Ishikawa (cell line): ENCODE measurements at regions not wholly inside any gene's neighbourhood (a gene's known extent, or its start where the extent isn't known, plus 50 kb on each side); places are given as distances from the start of the nearest gene placed in this dataset.

Experiments used
- MAX ChIP-seq: IDR thresholded peaks from 2 replicates; pipeline ENCODE4 v1.6.1; 2012
- NFIC ChIP-seq: IDR thresholded peaks from 2 replicates; pipeline ENCODE4 v1.6.1; 2012
- RAD21 ChIP-seq: IDR thresholded peaks from 2 replicates; pipeline ENCODE4 v1.6.1; 2012; ENCODE audit warnings: low read depth
- TEAD4 ChIP-seq: IDR thresholded peaks from 2 replicates; pipeline ENCODE4 v1.6.1; 2012
- USF1 ChIP-seq: IDR thresholded peaks from 2 replicates; pipeline ENCODE4 v1.6.1; 2012

GRCh38 chr3:117479095-117479494 is 769.5 kb downstream of the TUSC7 start:
- TF ChIP-seq NFIC: no peak
- no peak for TF ChIP-seq MAX
- TF ChIP-seq USF1: no peak
- TF ChIP-seq TEAD4: no peak
- TF ChIP-seq RAD21: no peak
